ENCODE measurements at regions not wholly inside any gene's neighbourhood (a gene's known extent, or its start where the extent isn't known, plus 50 kb on each side); places are given as distances from the start of the nearest gene placed in this dataset.

DNA sequence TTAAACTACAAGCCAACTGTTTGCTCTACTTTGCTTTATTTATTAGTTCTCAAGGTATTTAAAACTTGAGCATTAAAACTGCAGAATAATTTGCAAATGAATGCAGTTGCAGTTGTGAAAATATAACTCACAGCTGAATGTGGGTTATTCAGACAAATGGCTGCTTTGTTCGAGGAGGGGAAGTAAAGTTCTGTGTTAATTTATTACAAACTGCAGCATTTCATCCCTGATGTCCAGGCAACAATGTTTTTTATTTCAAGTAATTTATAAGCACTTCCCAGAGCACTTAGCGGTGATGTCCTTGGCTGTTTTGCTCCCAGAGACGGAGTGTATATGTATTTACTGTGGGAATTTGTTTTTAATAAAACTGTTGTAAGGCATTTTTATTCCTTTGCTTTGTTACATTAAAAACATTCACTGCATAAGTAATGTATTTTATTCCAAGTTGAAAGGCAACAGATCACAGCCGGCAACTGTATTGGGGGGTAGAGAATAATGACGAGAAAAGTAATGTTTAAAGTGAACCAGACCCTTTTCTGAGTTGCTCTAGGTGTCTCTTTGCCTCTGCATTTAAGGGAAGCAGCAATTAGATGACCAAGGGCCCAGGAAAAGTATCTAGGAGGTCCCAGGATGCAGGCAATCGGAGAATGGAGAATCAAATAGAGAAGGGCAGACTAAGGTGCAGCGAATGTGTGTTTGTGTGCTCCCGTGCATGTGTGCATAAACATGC lies 291.2 kb upstream of the SALL1 start:
- no peak for TF ChIP-seq CTCF (IDR thresholded peaks at IDR 0.05)
- TF ChIP-seq POLR2AphosphoS5 (IDR thresholded peaks at IDR 0.05; ENCODE audit: insufficient read depth in 1 of 2, low read depth in 1 of 2): no peak
- TF ChIP-seq POLR2A (IDR thresholded peaks at IDR 0.05): no peak

Data from vagina (tissue), 2 donors.